ENCODE measurements at regions not wholly inside any gene's neighbourhood (a gene's known extent, or its start where the extent isn't known, plus 50 kb on each side); places are given as distances from the start of the nearest gene placed in this dataset.
"Not testable (repeated sequence)": the region's sequence is repeated elsewhere in the genome, so short reads cannot be mapped to it uniquely, and the experiment has no call there.

GRCh38 chr5:166625210-166625865 lies 1666.1 kb upstream of the WWC1 start:
- no peak for DNase-seq

DNA sequence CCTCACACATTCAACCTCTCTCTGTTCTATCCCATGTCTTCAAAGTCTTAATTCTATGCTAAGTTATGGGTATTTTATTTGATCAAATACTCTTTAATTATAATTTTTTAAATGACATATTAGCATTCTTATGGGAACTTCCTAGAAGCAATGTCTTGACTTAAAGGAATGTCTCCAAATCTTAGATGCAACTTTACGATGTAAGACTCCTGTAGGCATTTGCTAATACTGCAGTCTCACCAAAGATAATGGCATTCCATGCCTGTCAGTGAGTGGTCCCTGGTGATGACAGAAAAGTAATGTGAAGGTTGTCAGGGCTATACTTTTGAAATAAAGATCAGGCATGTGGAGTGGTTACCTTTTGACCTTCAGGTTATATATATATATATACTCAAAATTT lies 1654.2 kb upstream of the WWC1 start:
- no peak for DNase-seq

DNA sequence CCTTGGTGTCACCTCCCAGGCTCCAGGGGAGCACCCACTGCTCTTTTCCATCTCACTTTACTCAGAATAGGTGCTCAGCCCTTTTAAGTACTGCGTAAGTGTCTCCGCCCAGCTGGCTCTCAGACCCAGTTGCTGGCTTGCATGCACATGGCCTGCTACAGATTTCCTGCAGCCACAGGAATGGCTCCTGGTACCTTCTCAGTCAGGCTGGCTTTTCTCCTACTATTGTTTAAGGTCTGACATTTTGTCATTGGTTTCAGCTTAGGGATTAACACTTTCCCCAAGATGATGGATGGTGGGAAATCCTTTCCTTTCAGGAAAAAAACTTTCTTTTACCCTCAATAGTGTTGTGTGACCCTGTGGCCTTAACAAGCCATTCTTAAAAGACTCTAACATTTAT lies 1652.3 kb upstream of the WWC1 start:
- DNase-seq: no peak

DNA sequence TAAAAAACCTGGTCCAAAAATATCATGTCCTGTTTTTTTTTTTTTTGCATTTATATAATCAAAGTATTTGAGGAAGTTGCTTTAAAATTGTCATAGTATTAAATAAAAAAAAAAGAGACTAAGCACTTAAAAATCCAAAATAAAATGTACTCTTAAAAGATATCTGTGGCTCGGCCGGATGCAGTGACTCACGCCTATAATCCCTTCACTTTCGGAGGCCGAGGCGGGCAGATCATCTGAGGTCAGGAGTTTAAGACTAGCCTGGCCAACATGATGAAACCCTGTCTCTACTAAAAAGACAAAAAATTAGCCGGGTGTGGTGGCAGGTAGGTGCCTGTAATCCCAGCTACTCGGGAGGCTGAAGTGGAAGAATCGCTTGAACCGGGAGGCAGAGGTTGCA lies 1651.3 kb upstream of the WWC1 start:
- DNase-seq: not testable (repeated sequence)

DNA sequence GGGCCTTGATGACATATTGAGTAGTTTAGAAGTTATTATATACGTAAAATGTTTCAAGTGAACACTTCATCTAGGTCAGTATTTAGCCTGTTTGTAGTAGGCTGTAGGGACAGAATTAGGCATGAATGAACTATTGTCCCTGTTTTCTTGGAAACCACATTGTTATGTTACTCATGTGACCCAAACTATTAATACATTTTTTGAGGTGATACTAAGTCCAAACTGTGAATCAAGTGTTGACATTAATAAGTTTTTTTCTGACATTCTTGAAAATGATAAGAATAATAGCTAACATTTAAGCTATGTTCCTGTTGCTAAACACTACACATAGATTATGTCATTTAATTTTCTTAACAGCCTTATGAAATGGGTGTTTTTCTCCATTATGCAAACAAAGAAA lies 1642.7 kb upstream of the WWC1 start:
- DNase-seq: no peak

DNA sequence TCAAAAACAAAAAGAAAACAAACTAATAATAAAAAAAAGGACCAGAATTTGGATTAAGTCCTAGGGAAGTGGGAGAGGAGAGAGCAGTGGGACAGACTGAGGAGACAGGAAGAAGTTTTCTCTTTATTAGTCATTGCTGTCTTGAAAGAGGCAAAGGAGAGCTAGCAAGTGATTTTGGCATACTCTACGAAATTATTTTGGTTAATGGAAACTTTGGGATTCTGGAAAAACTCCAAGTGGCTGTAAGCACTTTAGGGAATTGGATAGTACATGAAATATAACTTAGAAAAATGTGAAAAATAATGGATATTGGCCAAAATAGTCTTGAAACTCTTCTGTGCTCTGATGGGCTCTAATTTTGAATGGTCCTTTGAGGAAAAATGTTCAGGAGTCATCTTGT lies 1641.8 kb upstream of the WWC1 start:
- no peak for DNase-seq

DNA sequence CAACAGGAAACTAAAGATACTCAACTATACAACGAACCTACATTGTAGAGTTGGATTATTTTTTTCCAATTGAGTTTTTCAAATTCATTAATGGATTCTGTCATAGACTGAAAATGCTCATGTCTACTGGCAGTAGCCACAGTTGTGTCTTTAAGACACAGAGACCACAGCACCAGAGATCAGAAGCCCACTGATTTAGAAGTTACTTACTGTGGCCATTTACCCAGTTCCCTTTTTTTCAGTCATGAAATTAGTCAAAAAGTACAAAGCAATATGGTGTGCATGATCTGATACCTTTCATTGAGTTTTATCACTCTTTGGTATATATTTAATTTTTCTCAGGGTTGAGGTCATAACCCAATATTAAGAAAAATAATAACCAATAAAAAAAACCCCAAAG lies 1640.2 kb upstream of the WWC1 start:
- no peak for DNase-seq

DNA sequence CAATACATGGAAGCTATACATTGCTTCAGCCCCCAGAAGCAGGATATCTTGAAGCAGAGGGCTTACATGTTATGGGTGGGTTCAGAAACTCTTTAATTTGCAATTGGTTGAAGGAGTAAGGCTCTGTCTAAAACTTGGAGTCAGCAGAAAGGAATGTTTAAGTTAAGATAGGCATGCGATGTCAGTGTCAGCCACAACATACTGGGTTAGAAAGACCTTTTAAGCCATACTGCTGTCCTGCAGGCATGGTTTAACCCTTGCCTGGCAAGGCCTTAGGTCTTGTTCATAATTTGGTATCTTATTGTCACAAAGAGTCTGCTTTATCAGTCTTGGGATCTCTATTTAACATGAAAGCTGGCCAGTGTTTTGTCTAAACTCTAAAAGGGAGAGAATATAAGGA lies 1619.6 kb upstream of the WWC1 start:
- DNase-seq: no peak

DNA sequence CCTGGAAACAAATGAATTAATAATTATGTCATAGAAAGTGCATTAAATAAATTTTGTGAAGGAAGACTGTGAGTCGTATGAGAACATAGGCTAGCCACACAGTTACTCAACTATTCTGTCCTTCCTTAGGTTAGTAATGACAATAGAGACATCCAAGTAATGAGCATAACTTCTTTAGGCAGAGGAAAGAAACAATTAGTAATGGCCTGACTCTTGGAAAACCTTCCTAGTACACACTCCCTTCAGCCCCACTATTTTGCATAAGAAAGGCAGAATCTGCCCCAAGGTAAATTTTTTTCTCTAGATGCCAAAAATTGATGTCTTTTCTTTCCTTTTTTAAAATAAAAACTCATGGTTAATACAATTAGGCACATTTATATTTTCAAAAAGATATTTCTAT lies 1619.0 kb upstream of the WWC1 start:
- no peak for DNase-seq

- no peak for DNase-seq
Measured at GRCh38 chr5:166677891-166678290, 1613.6 kb upstream of the WWC1 start.

DNA sequence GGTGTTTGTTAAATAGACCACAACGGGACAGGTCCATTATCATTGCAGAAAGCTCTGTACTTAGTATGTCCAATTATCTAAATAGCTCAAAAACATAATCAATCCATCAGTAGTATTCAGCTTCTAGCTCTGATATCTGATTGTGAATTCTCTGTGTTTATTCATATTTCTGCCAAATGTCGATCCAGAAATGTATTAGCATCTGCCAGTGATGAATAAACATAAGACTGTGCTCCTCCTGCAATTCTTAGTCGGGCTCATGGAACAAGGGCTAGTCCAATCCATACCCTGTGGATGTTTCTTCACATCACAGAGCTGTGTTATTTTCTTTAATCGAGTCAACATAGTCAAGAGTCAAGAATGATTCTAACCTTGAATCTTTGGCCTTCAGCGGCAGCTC lies 1612.1 kb upstream of the WWC1 start:
- no peak for DNase-seq

- no peak for DNase-seq
Measured at GRCh38 chr5:166695326-166695725, 1596.1 kb upstream of the WWC1 start.

DNA sequence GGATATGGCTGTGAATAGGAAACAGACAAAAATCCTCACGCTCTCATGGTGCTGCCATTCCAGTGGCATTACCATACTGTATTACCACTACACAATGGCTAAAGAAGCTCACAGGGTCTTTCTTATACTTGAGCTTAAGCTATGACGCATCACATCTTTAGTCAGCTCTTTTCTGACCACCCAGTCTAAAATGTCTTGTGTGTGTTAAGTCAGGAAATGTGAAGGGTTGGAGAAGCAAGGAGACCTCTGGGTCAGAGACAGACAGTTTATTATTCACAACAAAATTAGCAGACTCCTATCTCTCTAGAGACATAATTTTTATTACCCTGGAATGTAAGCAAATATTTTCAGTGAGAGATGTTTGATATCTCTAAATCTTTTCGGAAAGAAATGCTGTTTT lies 1583.2 kb upstream of the WWC1 start:
- DNase-seq: no peak

GRCh38 chr5:166709691-166710090 lies 1581.8 kb upstream of the WWC1 start:
- DNase-seq: no peak

- DNase-seq: no peak
Measured at GRCh38 chr5:166710271-166710670, 1581.2 kb upstream of the WWC1 start.

- DNase-seq: no peak
Measured at GRCh38 chr5:166712447-166713185, 1578.8 kb upstream of the WWC1 start.

- DNase-seq: no peak
Measured at GRCh38 chr5:166713295-166713694, 1578.2 kb upstream of the WWC1 start.

GRCh38 chr5:166716856-166717492 lies 1574.5 kb upstream of the WWC1 start:
- no peak for DNase-seq

- no peak for DNase-seq
Measured at GRCh38 chr5:166719991-166720390, 1571.5 kb upstream of the WWC1 start.

DNA sequence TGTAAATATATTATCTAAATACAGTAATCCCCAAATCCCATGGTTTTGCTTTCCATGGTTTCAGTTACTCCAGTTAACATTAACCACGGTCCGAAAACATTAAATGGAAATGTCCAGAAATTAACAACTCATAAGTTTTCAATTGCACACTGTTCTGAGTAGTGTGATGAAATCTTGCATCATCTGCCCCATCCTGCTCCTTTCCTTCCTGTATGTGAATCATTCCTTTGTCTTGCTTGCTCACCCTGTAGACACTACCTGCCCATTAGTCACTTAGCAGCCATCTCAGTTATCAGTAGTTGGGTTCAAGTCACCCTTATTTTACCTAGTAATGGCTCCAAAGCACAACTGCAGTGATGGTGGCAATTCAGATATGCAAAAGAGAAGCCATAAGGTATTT lies 1568.5 kb upstream of the WWC1 start:
- DNase-seq: no peak

DNA sequence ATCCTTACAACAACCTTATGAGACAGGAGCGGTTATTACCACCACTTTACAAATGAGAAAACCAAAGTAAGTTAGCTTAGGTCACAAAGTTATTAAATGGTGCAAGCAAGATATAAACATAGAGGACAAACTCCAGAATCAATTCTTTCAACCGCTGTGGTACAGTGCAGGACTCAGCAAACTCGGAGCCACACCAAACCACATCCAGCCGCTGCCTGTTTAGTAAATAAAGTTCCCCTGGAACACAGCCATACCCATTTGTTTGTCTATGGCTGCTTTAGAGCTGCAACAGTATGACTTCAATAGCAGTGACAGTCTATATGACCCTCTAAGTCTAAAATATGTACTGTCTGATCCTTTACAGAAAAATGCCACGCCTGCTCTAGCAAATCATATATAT lies 1567.2 kb upstream of the WWC1 start:
- no peak for DNase-seq

GRCh38 chr5:166725593-166725992 lies 1565.9 kb upstream of the WWC1 start:
- no peak for DNase-seq

GRCh38 chr5:166726406-166726805 lies 1565.0 kb upstream of the WWC1 start:
- DNase-seq: no peak

- DNase-seq: not testable (repeated sequence)
Measured at GRCh38 chr5:166742951-166743350, 1548.5 kb upstream of the WWC1 start.

Measured in activated CD4-positive, alpha-beta T cell treated with anti-CD3 and anti-CD28 coated beads for 1 hour (primary cell).